IMR-90 (cell line): ENCODE measurements at regions not wholly inside any gene's neighbourhood (a gene's known extent, or its start where the extent isn't known, plus 50 kb on each side); places are given as distances from the start of the nearest gene placed in this dataset.

ENCODE experiments used
- ATAC-seq: fragments of 200-7000 bp; cut with Tn5 transposase; 2 replicates; pipeline ENCODE4 v1.9.1; 2020; ENCODE audit warnings: low read depth, mild to moderate bottlenecking, moderate library complexity
- BruUV-seq: library from RNA; stranded (reverse); fragments of 400-500 nt; replicated peaks from 2 replicates; lab custom pipeline; 2021; lab: Mats Ljungman, UMichigan
- CTCF ChIA-PET: fragments of 300-600 bp; formaldehyde crosslinking; extraction: SDS; loops from one replicate; lab custom pipeline; 2021; ENCODE audit warnings: antibody characterized with exemption; lab: Yijun Ruan, JAX
- POLR2A ChIA-PET: fragments of 300-600 bp; sonication (Branson Sonifier 250); formaldehyde crosslinking; loops from one replicate; lab custom pipeline; 2022; ENCODE audit warnings: antibody characterized with exemption; ENCODE audit not compliant: unreplicated experiment; lab: Charles Lee
- DNase-seq: peaks from one replicate; pipeline ENCODE4 v3.0.0; 2013
- H2AFZ ChIP-seq: replicated peaks from 2 replicates; pipeline ENCODE3; 2013; ENCODE audit warnings: low read length, mild to moderate bottlenecking; ENCODE audit not compliant: poor library complexity
- H2AK5ac ChIP-seq: 2 replicates; pipeline ENCODE4 v1.6.1; 2013; ENCODE audit warnings: low read depth, low read length, inconsistent platforms
- H2AK9ac ChIP-seq: replicated peaks from 2 replicates; pipeline ENCODE3; 2013; ENCODE audit warnings: mild to moderate bottlenecking, low read depth, low read length, moderate library complexity; ENCODE audit not compliant: poor library complexity
- H2BK120ac ChIP-seq: 2 replicates; pipeline ENCODE4 v1.6.1; 2013; ENCODE audit warnings: low read depth, low read length, inconsistent platforms
- H2BK15ac ChIP-seq: 3 replicates; pipeline ENCODE4 v1.6.1; 2013; ENCODE audit warnings: low read depth, low read length, inconsistent platforms
- H2BK20ac ChIP-seq: 2 replicates; pipeline ENCODE4 v1.6.1; 2013; ENCODE audit warnings: low read depth, mild to moderate bottlenecking, inconsistent platforms, low read length, moderate library complexity
- H2BK5ac ChIP-seq: 2 replicates; pipeline ENCODE4 v1.6.1; 2013; ENCODE audit warnings: mild to moderate bottlenecking, low read depth, low read length, inconsistent platforms; ENCODE audit not compliant: poor library complexity, severe bottlenecking
- H3K14ac ChIP-seq: replicated peaks from 2 replicates; pipeline ENCODE4 v1.6.1; 2013; ENCODE audit warnings: low read depth, low read length, inconsistent platforms
- H3K18ac ChIP-seq: 2 replicates; pipeline ENCODE4 v1.6.1; 2013; ENCODE audit warnings: low read depth, low read length, control low read depth
- H3K23ac ChIP-seq: 2 replicates; pipeline ENCODE4 v1.6.1; 2013; ENCODE audit warnings: low read depth, low read length, inconsistent platforms
- H3K27ac ChIP-seq: 2 replicates; pipeline ENCODE4 v1.5.1; 2013; ENCODE audit warnings: mild to moderate bottlenecking, control low read depth, low read length; ENCODE audit not compliant: insufficient read depth
- H3K27me3 ChIP-seq: 2 replicates; pipeline ENCODE4 v1.6.1; 2013; ENCODE audit warnings: low read length; ENCODE audit not compliant: control insufficient read depth, insufficient read depth
- H3K36me3 ChIP-seq: 2 replicates; pipeline ENCODE4 v1.6.1; 2013; ENCODE audit warnings: low read length, mixed read lengths; ENCODE audit not compliant: control insufficient read depth, insufficient read depth
- H3K4ac ChIP-seq: 2 replicates; pipeline ENCODE4 v1.6.1; 2013; ENCODE audit warnings: low read depth, low read length, inconsistent platforms
- H3K4me1 ChIP-seq: 2 replicates; pipeline ENCODE4 v1.6.1; 2013; ENCODE audit warnings: low read length, mixed read lengths; ENCODE audit not compliant: control insufficient read depth, insufficient read depth
- H3K4me2 ChIP-seq: 2 replicates; pipeline ENCODE4 v1.6.1; 2013; ENCODE audit warnings: low read depth, mild to moderate bottlenecking, control low read depth, low read length, moderate library complexity
- H3K4me3 ChIP-seq: 2 replicates; pipeline ENCODE4 v1.5.1; 2013; ENCODE audit warnings: low read depth, mild to moderate bottlenecking, control low read depth, low read length, moderate library complexity; ENCODE audit not compliant: insufficient read depth
- H3K56ac ChIP-seq: 2 replicates; pipeline ENCODE4 v1.6.1; 2013; ENCODE audit warnings: low read length, inconsistent platforms; ENCODE audit not compliant: insufficient read depth; ENCODE audit errors: extremely low read depth
- H3K79me1 ChIP-seq, 2 experiments: 2 replicates each; pipeline ENCODE4 v1.6.1; 2013; ENCODE audit warnings: low read length in 2 of 2, inconsistent platforms in 1 of 2, low read depth in 1 of 2
- H3K9ac ChIP-seq: 2 replicates; pipeline ENCODE4 v1.6.1; 2013; ENCODE audit warnings: low read depth, low read length, control low read depth
- H3K9me1 ChIP-seq: 2 replicates; pipeline ENCODE4 v1.6.1; 2013; ENCODE audit warnings: low read length, inconsistent platforms; ENCODE audit not compliant: insufficient read depth
- H3K9me3 ChIP-seq: 2 replicates; pipeline ENCODE4 v1.6.1; 2013; ENCODE audit warnings: low read length; ENCODE audit not compliant: control insufficient read depth, insufficient read depth
- H4K20me1 ChIP-seq: 2 replicates; pipeline ENCODE4 v1.6.1; 2013; ENCODE audit warnings: low read length, inconsistent platforms; ENCODE audit not compliant: insufficient read depth
- H4K5ac ChIP-seq: 2 replicates; pipeline ENCODE4 v1.6.1; 2013; ENCODE audit warnings: mild to moderate bottlenecking, low read depth, low read length, control low read depth
- H4K8ac ChIP-seq, 2 experiments: 2 replicates each; pipeline ENCODE4 v1.6.1; 2013; ENCODE audit warnings: low read depth in 2 of 2, low read length in 2 of 2, control low read depth in 1 of 2, inconsistent platforms in 1 of 2
- H4K91ac ChIP-seq: 2 replicates; pipeline ENCODE4 v1.6.1; 2013; ENCODE audit warnings: low read depth, low read length, inconsistent platforms; ENCODE audit not compliant: insufficient read depth
- BHLHE40 ChIP-seq: fragments of 150-350 bp; IDR thresholded peaks from 2 replicates; pipeline ENCODE4 v1.6.1; 2016; ENCODE audit warnings: mild to moderate bottlenecking, low read depth, low read length
- CEBPB ChIP-seq: IDR thresholded peaks from 2 replicates; pipeline ENCODE4 v1.6.1; 2012; ENCODE audit warnings: low read depth, low read length, improper control_type of control experiment
- CHD1 ChIP-seq: IDR thresholded peaks from 2 replicates; pipeline ENCODE4 v1.6.1; 2012; ENCODE audit warnings: low read depth, low read length, improper control_type of control experiment
- FOS ChIP-seq: fragments of 150-350 bp; IDR thresholded peaks from 2 replicates; pipeline ENCODE4 v1.6.1; 2016; ENCODE audit warnings: low read depth, low read length
- MAFK ChIP-seq: IDR thresholded peaks from 2 replicates; pipeline ENCODE4 v1.6.1; 2012; ENCODE audit warnings: low read depth, low read length, improper control_type of control experiment
- MAZ ChIP-seq: IDR thresholded peaks from 2 replicates; pipeline ENCODE4 v1.6.1; 2012; ENCODE audit warnings: low read depth, mild to moderate bottlenecking, low read length, improper control_type of control experiment, moderate library complexity, borderline replicate concordance
- MXI1 ChIP-seq: IDR thresholded peaks from 2 replicates; pipeline ENCODE4 v1.6.1; 2012; ENCODE audit warnings: low read depth, mild to moderate bottlenecking, low read length, moderate library complexity, borderline replicate concordance
- NFE2L2 ChIP-seq: fragments of 150-350 bp; IDR thresholded peaks from 2 replicates; pipeline ENCODE4 v1.6.1; 2016; ENCODE audit warnings: low read depth, mild to moderate bottlenecking, low read length
- POLR2A ChIP-seq: IDR thresholded peaks from 2 replicates; pipeline ENCODE4 v1.6.1; 2012; ENCODE audit warnings: mild to moderate bottlenecking, low read depth, low read length
- RAD21 ChIP-seq: IDR thresholded peaks from 2 replicates; pipeline ENCODE4 v1.6.1; 2012; ENCODE audit warnings: low read length, improper control_type of control experiment
- RCOR1 ChIP-seq: IDR thresholded peaks from 2 replicates; pipeline ENCODE4 v1.6.1; 2012; ENCODE audit warnings: mild to moderate bottlenecking, low read length, improper control_type of control experiment; ENCODE audit not compliant: insufficient replicate concordance
- RFX5 ChIP-seq: IDR thresholded peaks from 2 replicates; pipeline ENCODE4 v1.8.0; 2012; ENCODE audit warnings: low read depth, mild to moderate bottlenecking, low read length, moderate library complexity
- SMC3 ChIP-seq: fragments of 150-350 bp; IDR thresholded peaks from 2 replicates; pipeline ENCODE4 v1.6.1; 2016; ENCODE audit warnings: low read depth, mild to moderate bottlenecking, antibody characterized with exemption, low read length, moderate library complexity
- WGBS, 2 experiments: methylation state at CpG; one replicate each; pipeline versions ENCODE4 v1.1.5 to v1.1.7; 2013; ENCODE audit warnings: missing lambda C conversion rate in 2 of 2; ENCODE audit not compliant: insufficient read length in 1 of 2; ENCODE audit errors: extremely low coverage in 2 of 2; 5-methylcytosine and 5-hydroxymethylcytosine counted together
- dilution Hi-C: fragments of 300-500 bp; cut with HindIII; formaldehyde crosslinking; loops from one replicate; pipeline ENCODE4 v1.14.3; 2018; ENCODE audit warnings: low sequenced_read_pairs; ENCODE audit not compliant: unreplicated experiment
- in situ Hi-C: fragments of 300-500 bp; cut with MboI; formaldehyde crosslinking; loops from 3 replicates; pipeline ENCODE4 v1.14.3; 2019; ENCODE audit warnings: low sequenced_read_pairs, inconsistent platforms, mixed read lengths
- intact Hi-C: fragments of 100-400 bp; cut with micrococcal nuclease; formaldehyde crosslinking; loops from 2 replicates; pipeline ENCODE4 v1.10.0; 2022
- TF ChIP-seq, protein P1 (sequence below): conservative IDR thresholded peaks from 2 replicates; pipeline ENCODE4 v1.5.1; 2012; ENCODE audit warnings: mild to moderate bottlenecking, low read depth, low read length, improper control_type of control experiment
- TF ChIP-seq, protein P2 (sequence below): fragments of 150-350 bp; IDR thresholded peaks from 2 replicates; pipeline ENCODE4 v1.6.1; 2017; ENCODE audit warnings: mild to moderate bottlenecking, antibody characterized with exemption, low read length, low read depth
- TF ChIP-seq, protein P3 (sequence below): fragments of 150-350 bp; IDR thresholded peaks from 2 replicates; pipeline ENCODE4 v1.6.1; 2016; ENCODE audit warnings: low read depth, mild to moderate bottlenecking, low read length, moderate library complexity, borderline replicate concordance

DNA sequence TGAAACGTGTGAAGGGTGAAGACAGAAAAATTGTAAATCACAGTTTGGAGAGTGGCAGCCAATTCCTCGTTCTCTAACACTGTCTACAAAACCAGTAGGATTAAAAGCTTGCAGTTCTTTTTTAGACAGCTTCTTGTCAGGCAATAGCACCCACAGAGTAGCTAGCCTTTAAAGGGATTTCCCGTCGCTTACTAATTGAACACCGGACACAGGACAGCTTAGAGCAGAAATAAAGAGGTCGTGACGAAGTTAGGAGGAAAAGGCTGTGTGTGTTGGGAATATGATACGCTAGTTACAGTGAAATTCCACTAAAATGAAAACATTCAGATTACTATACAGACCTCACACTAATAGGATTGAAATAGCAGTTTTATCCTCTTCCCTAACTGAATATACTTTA lies 149.1 kb upstream of the FLRT2 start:
- H3K4me3 ChIP-seq, result no peak overlapping the region
- no peak overlapping the region for H4K8ac ChIP-seq
- H3K18ac ChIP-seq, result no peak overlapping the region
- H2BK5ac ChIP-seq, result no peak overlapping the region
- no peak for ATAC-seq
- no peaks in the 10 kb centered on the region for H3K9me3 ChIP-seq
- H3K23ac ChIP-seq, result no peak overlapping the region
- H3K27ac ChIP-seq, result no peak overlapping the region
- no peak overlapping the region for H3K9ac ChIP-seq
- no peak overlapping the region for H2AK9ac ChIP-seq
- no peak overlapping the region for H2AK5ac ChIP-seq
- H4K91ac ChIP-seq, result no peak overlapping the region
- H3K27me3 ChIP-seq, result no peaks in the 10 kb centered on the region
- dilution Hi-C loops, result no loop called here
- intact Hi-C loops, result no loop called here
- TF ChIP-seq POLR2A, result no peak
- no peak for TF ChIP-seq MXI1
- TF ChIP-seq BHLHE40, result no peak
- TF ChIP-seq, protein P1, sequence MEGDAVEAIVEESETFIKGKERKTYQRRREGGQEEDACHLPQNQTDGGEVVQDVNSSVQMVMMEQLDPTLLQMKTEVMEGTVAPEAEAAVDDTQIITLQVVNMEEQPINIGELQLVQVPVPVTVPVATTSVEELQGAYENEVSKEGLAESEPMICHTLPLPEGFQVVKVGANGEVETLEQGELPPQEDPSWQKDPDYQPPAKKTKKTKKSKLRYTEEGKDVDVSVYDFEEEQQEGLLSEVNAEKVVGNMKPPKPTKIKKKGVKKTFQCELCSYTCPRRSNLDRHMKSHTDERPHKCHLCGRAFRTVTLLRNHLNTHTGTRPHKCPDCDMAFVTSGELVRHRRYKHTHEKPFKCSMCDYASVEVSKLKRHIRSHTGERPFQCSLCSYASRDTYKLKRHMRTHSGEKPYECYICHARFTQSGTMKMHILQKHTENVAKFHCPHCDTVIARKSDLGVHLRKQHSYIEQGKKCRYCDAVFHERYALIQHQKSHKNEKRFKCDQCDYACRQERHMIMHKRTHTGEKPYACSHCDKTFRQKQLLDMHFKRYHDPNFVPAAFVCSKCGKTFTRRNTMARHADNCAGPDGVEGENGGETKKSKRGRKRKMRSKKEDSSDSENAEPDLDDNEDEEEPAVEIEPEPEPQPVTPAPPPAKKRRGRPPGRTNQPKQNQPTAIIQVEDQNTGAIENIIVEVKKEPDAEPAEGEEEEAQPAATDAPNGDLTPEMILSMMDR, result no peak
- TF ChIP-seq MAFK, result no peak
- TF ChIP-seq MAZ, result no peak
- TF ChIP-seq RCOR1, result no peak
- TF ChIP-seq RFX5, result no peak
- TF ChIP-seq, protein P2, sequence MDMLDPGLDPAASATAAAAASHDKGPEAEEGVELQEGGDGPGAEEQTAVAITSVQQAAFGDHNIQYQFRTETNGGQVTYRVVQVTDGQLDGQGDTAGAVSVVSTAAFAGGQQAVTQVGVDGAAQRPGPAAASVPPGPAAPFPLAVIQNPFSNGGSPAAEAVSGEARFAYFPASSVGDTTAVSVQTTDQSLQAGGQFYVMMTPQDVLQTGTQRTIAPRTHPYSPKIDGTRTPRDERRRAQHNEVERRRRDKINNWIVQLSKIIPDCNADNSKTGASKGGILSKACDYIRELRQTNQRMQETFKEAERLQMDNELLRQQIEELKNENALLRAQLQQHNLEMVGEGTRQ, result no peak
- no peak for TF ChIP-seq RAD21
- TF ChIP-seq CHD1, result no peak
- no peak for TF ChIP-seq SMC3
- TF ChIP-seq, protein P3, sequence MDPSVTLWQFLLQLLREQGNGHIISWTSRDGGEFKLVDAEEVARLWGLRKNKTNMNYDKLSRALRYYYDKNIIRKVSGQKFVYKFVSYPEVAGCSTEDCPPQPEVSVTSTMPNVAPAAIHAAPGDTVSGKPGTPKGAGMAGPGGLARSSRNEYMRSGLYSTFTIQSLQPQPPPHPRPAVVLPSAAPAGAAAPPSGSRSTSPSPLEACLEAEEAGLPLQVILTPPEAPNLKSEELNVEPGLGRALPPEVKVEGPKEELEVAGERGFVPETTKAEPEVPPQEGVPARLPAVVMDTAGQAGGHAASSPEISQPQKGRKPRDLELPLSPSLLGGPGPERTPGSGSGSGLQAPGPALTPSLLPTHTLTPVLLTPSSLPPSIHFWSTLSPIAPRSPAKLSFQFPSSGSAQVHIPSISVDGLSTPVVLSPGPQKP, result no peak
- TF ChIP-seq FOS, result no peak
- TF ChIP-seq CEBPB, result no peak
- no peak for TF ChIP-seq NFE2L2
- no peak overlapping the region for H2BK15ac ChIP-seq
- H2AFZ ChIP-seq, result no peak overlapping the region
- no peak for DNase-seq
- no peak overlapping the region for H4K5ac ChIP-seq
- no peaks in the 10 kb centered on the region for H3K79me1 ChIP-seq
- in situ Hi-C loops, result no loop called here
- no peaks in the 10 kb centered on the region for H3K36me3 ChIP-seq
- WGBS, 2 experiments, result 90% methylated on average over 2 of the region's 8 CpGs; no CpG with 5 or more reads in 1 of the 2 experiments
- no peak overlapping the region for H3K14ac ChIP-seq
- CTCF ChIA-PET, result no interaction called here
- H3K4me2 ChIP-seq, result no peak overlapping the region
- no peaks in the 10 kb centered on the region for H3K9me1 ChIP-seq
- H2BK20ac ChIP-seq, result no peak overlapping the region
- no peak overlapping the region for H2BK120ac ChIP-seq
- H3K56ac ChIP-seq, result no peak overlapping the region
- H3K4ac ChIP-seq, result no peak overlapping the region
- H4K20me1 ChIP-seq, result no peaks in the 10 kb centered on the region
- no peaks in the 10 kb centered on the region for H3K4me1 ChIP-seq
- BruUV-seq, result no TSS peak
- POLR2A ChIA-PET, result no interaction called here
